LoVo (cell line): ENCODE measurements at regions not wholly inside any gene's neighbourhood (a gene's known extent, or its start where the extent isn't known, plus 50 kb on each side); places are given as distances from the start of the nearest gene placed in this dataset.
"Not testable (repeated sequence)": the region's sequence is repeated elsewhere in the genome, so short reads cannot be mapped to it uniquely, and the experiment has no call there.

Experiments used
- DNase-seq: peaks from one replicate; pipeline ENCODE4 v3.0.0-alpha.2; 2016; ENCODE audit warnings: low spot score

GRCh38 chr6:19399406-19399805, 437.8 kb upstream of the ID4 start:
- no peak for DNase-seq

- not testable (repeated sequence) for DNase-seq
These were observed 432.3 kb upstream of the ID4 start for GRCh38 chr6:19404884-19405283.

- DNase-seq: no peak
These were observed 428.8 kb upstream of the ID4 start for GRCh38 chr6:19408331-19408730.

GRCh38 chr6:19410481-19410880, 426.7 kb upstream of the ID4 start:
- DNase-seq: no peak

- no peak for DNase-seq
These were observed 423.8 kb upstream of the ID4 start for GRCh38 chr6:19413323-19413722.

- DNase-seq: no peak
These were observed 421.4 kb upstream of the ID4 start for GRCh38 chr6:19415605-19416326.

- no peak for DNase-seq
These were observed 420.4 kb upstream of the ID4 start for GRCh38 chr6:19416811-19417210.

GRCh38 chr6:19417713-19418112, 419.5 kb upstream of the ID4 start:
- DNase-seq: no peak

GRCh38 chr6:19424853-19425252, 412.3 kb upstream of the ID4 start:
- no peak for DNase-seq

GRCh38 chr6:19427548-19427947, 409.6 kb upstream of the ID4 start:
- no peak for DNase-seq

GRCh38 chr6:19432966-19433498, 404.1 kb upstream of the ID4 start:
- DNase-seq: no peak

GRCh38 chr6:19434065-19434464, 403.1 kb upstream of the ID4 start:
- DNase-seq: no peak

GRCh38 chr6:19435755-19436154, 401.4 kb upstream of the ID4 start:
- no peak for DNase-seq

- DNase-seq: no peak
These were observed 398.4 kb upstream of the ID4 start for GRCh38 chr6:19438566-19439353.

GRCh38 chr6:19440531-19440930, 396.6 kb upstream of the ID4 start:
- no peak for DNase-seq

- DNase-seq: no peak
These were observed 393.8 kb upstream of the ID4 start for GRCh38 chr6:19443411-19443810.

- DNase-seq: no peak
These were observed 393.1 kb upstream of the ID4 start for GRCh38 chr6:19444041-19444440.

GRCh38 chr6:19444481-19444880, 392.7 kb upstream of the ID4 start:
- DNase-seq: no peak

GRCh38 chr6:19446570-19446969, 390.6 kb upstream of the ID4 start:
- DNase-seq: no peak

GRCh38 chr6:19450651-19451050, 386.5 kb upstream of the ID4 start:
- no peak for DNase-seq

- no peak for DNase-seq
These were observed 384.7 kb upstream of the ID4 start for GRCh38 chr6:19452495-19452894.

GRCh38 chr6:19454001-19454720, 383.0 kb upstream of the ID4 start:
- DNase-seq: no peak
